Neural crest cell (in vitro differentiated cells): ENCODE measurements at regions not wholly inside any gene's neighbourhood (a gene's known extent, or its start where the extent isn't known, plus 50 kb on each side); places are given as distances from the start of the nearest gene placed in this dataset.

Experiments
- DNase-seq: peaks from one replicate; pipeline ENCODE4 v3.0.0; 2021; ENCODE audit warnings: low read depth, mixed read lengths, low spot score
- H3K27ac Mint-ChIP-seq: one replicate; pipeline ENCODE4 v1.8.0; 2021; ENCODE audit warnings: mild to moderate bottlenecking, mixed read lengths; ENCODE audit not compliant: unreplicated experiment
- H3K27me3 Mint-ChIP-seq: 2 replicates; pipeline ENCODE4 v1.8.0; 2021; ENCODE audit warnings: low read depth, mild to moderate bottlenecking, mixed read lengths
- H3K36me3 Mint-ChIP-seq: 2 replicates; pipeline ENCODE4 v1.8.0; 2021; ENCODE audit warnings: low read depth, mild to moderate bottlenecking, mixed read lengths
- H3K4me1 Mint-ChIP-seq: 2 replicates; pipeline ENCODE4 v1.8.0; 2021; ENCODE audit warnings: mixed read lengths
- H3K4me3 Mint-ChIP-seq: one replicate; pipeline ENCODE4 v1.8.0; 2021; ENCODE audit warnings: mild to moderate bottlenecking, mixed read lengths
- H3K9me3 Mint-ChIP-seq: 2 replicates; pipeline ENCODE4 v1.8.0; 2021; ENCODE audit warnings: mixed read lengths
- TF ChIP-seq, protein P1 (sequence below): fragments of 200-600 bp; sonication (generic); conservative IDR thresholded peaks from 2 replicates; pipeline ENCODE4 v1.5.0; 2021; ENCODE audit warnings: antibody characterized with exemption, mild to moderate bottlenecking

DNA sequence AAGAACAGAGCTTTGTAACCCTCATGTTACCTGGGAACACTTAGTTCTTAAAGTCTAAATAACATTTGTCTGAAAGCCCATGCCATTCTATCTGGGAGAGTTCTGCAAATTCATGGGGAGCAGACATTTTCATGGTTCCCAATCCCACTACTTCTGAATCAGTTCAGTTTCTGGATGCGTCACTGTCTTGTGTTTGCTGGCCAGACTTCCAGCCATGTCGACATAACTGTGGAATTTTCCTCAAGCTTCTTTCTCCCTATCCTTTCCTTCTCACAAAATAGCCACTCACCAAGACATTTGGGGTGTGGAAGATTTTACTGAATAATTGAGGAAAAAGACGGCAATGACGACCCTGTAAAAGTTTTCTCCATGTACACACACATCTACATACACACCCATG is 272.5 kb downstream of the NEBL start:
- Mint-ChIP-seq H3K4me3 (no peak overlapping the region), H3K9me3 (no peaks in the 10 kb centered on the region), H3K36me3 (no peaks in the 10 kb centered on the region), H3K27ac (no peak overlapping the region), H3K4me1 (no peaks in the 10 kb centered on the region), H3K27me3 (no peaks in the 10 kb centered on the region)
- TF ChIP-seq, protein P1, sequence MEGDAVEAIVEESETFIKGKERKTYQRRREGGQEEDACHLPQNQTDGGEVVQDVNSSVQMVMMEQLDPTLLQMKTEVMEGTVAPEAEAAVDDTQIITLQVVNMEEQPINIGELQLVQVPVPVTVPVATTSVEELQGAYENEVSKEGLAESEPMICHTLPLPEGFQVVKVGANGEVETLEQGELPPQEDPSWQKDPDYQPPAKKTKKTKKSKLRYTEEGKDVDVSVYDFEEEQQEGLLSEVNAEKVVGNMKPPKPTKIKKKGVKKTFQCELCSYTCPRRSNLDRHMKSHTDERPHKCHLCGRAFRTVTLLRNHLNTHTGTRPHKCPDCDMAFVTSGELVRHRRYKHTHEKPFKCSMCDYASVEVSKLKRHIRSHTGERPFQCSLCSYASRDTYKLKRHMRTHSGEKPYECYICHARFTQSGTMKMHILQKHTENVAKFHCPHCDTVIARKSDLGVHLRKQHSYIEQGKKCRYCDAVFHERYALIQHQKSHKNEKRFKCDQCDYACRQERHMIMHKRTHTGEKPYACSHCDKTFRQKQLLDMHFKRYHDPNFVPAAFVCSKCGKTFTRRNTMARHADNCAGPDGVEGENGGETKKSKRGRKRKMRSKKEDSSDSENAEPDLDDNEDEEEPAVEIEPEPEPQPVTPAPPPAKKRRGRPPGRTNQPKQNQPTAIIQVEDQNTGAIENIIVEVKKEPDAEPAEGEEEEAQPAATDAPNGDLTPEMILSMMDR, result no peak
- no peak for DNase-seq

DNA sequence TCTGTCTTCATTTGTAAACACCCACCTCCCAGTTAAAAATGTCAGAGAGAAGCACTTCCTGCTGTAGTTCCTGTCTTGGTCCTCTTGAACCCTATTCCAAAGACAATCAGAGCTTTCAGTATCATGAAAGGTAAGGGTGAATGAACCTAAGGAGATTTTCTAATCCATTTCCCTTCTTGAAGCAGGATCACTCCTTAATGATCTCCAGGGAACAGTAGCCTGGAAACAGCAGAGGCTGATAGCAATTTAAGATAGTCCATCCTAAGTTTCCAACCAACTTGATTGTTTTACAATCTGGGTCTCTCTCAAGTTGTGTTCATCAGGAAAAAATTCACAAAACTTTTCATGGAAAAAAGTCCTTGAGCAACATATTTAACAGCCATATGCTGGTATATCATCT is 273.6 kb downstream of the NEBL start:
- Mint-ChIP-seq H3K9me3 (no peaks in the 10 kb centered on the region), H3K27ac (no peak overlapping the region), H3K27me3 (no peaks in the 10 kb centered on the region), H3K4me3 (no peak overlapping the region), H3K36me3 (no peaks in the 10 kb centered on the region), H3K4me1 (no peaks in the 10 kb centered on the region)
- DNase-seq, result no peak
- TF ChIP-seq, protein P1, result no peak

DNA sequence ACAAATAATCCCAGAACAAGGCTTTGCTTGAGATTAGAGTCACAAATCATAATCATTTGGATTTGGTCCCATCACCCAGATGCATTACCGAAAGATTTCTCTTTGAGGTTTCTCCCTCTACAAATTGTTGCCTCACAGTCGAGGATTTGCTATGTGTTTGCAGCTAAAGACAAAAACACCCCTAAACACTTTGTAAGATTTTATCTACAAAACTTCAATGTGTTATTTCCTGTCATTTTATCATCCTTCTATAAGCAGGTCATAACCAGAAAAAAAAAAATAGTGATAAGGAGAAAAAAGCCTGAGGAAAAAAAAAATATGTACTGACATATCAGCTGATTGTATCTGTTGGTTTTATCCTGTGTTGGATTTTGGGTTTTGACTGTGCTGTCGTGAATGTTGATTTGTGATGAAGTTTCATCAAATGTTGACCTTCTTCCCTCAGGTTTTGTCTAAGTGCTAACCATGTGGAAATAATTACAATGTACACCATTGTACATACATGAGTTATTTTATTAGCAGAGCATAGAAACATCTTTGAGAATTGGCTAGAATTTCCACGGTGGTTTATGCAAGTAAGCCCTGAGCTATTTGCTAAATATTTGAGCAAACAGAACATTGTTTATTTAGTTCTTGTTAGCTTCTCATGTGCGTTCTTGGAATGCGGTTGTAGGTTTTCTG is 274.4 kb downstream of the NEBL start:
- no peak overlapping the region for H3K4me3 Mint-ChIP-seq
- no peaks in the 10 kb centered on the region for H3K27me3 Mint-ChIP-seq
- DNase-seq, result no peak
- H3K36me3 Mint-ChIP-seq, result no peaks in the 10 kb centered on the region
- TF ChIP-seq, protein P1, result no peak
- no peaks in the 10 kb centered on the region for H3K9me3 Mint-ChIP-seq
- no peak overlapping the region for H3K27ac Mint-ChIP-seq
- no peaks in the 10 kb centered on the region for H3K4me1 Mint-ChIP-seq

DNA sequence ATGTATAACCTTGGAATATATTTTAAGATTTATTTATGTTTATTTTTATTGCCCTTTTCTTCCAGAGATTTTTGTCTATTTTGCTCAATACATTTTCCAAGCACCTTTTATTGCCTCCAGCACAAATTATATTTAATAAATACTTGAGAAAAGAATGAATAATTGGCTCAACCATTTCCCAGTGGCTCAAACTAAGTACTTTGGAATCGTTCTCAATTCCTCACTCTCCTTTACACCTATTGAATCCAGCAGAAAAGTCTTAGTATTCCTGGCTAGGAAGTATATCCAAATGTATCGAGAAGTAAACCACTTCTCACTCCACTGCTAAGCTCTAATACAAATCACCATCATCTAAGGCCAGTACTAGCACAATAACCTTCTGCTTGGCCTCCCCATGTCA is 276.1 kb downstream of the NEBL start:
- Mint-ChIP-seq H3K27ac (no peak overlapping the region), H3K4me1 (no peaks in the 10 kb centered on the region), H3K4me3 (no peak overlapping the region), H3K27me3 (no peaks in the 10 kb centered on the region), H3K9me3 (no peaks in the 10 kb centered on the region), H3K36me3 (no peaks in the 10 kb centered on the region)
- TF ChIP-seq, protein P1, result no peak
- no peak for DNase-seq

DNA sequence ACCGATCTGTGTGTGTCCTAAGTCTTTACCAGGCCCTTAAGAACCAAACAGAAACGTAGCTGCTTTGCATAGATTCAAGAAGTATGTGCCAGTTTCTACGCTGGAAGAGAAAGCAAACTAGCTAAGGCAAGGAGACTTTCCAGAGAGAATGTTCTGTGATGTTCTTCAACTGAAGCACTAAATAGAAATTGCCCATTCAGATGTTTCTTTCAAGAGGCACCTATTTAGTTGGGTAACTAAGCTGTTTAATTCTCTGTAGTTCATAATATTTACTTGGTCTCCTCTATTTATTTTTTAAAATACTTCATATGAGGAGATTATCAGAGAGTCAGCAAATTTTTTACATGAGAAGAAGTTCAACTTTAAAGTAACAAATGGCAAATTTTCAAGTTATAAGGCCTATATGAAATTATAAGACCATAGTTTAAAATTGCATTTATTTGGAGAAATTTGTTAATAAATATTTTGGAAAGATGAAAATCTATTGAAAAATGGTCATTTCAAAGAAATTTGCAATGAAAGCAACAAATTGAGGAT is 279.0 kb downstream of the NEBL start:
- no peaks in the 10 kb centered on the region for H3K27me3 Mint-ChIP-seq
- H3K4me3 Mint-ChIP-seq, result no peak overlapping the region
- TF ChIP-seq, protein P1, result no peak
- no peaks in the 10 kb centered on the region for H3K9me3 Mint-ChIP-seq
- DNase-seq, result no peak
- no peaks in the 10 kb centered on the region for H3K36me3 Mint-ChIP-seq
- H3K27ac Mint-ChIP-seq, result no peak overlapping the region
- no peaks in the 10 kb centered on the region for H3K4me1 Mint-ChIP-seq
